Lower leg skin (tissue), 3 donors: ENCODE measurements at regions not wholly inside any gene's neighbourhood (a gene's known extent, or its start where the extent isn't known, plus 50 kb on each side); places are given as distances from the start of the nearest gene placed in this dataset.

ENCODE experiments used
- CTCF ChIP-seq, 3 donors: fragments of 450-650 bp; IDR thresholded peaks; one replicate each; pipeline ENCODE4 v1.5.1; 2016; ENCODE audit warnings: antibody characterized with exemption in 3 of 3, mild to moderate bottlenecking in 3 of 3, moderate library complexity in 2 of 3
- POLR2A ChIP-seq, 2 donors: fragments of 450-650 bp; IDR thresholded peaks; one replicate each; pipeline ENCODE4 v1.6.1; 2016 to 2017; ENCODE audit warnings: antibody characterized with exemption in 2 of 2, mild to moderate bottlenecking in 1 of 2, moderate library complexity in 1 of 2

DNA sequence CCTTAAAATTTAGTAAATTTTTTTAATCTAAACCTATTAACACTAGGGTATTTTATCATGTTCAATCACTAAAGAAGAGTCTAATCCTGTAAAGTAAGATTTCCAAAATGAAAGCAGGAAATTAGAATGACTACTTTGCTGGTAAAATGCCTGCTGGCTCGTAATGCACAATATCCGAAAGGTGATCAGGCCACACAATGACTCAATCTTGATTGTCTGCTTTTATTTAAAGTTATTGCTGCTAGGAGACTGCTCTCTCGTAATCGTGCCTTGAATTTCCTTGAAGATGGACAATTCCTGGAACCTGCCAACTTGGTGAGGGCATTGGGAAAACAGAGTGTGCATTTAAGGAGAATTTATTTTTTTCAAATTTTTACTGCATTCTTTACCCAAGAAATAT lies 1786.5 kb upstream of the RAG2 start:
- TF ChIP-seq POLR2A (IDR thresholded peaks at IDR 0.05) (no peak), CTCF (IDR thresholded peaks at IDR 0.05) (no peak)
